ENCODE measurements at regions not wholly inside any gene's neighbourhood (a gene's known extent, or its start where the extent isn't known, plus 50 kb on each side); places are given as distances from the start of the nearest gene placed in this dataset.
"Not testable (repeated sequence)": the region's sequence is repeated elsewhere in the genome, so short reads cannot be mapped to it uniquely, and the experiment has no call there.

DNA sequence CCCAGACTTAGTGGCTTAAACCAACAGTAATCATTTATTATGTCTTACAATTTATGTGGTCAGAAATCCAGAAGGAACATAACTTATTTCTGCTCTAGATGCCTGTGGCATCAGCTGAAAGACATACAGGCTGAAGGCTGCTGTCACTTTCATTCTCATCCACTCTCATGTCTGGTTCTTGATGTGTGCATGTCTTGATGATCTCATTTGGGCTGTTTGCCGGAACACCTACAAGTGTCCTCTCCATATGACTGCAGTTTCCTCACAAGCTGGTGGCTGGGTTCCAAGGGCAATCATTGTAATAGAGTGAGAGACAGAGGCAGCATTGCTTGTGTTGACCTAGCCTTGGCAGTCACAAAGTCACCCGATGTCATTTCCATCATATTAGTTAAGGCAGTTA lies 1375.9 kb upstream of the RAG2 start (continued):
- TF ChIP-seq MYB (IDR thresholded peaks at IDR 0.05; ENCODE audit: borderline replicate concordance, low read depth, low read length): no peak
- no peak for TF ChIP-seq ZNF622 (IDR thresholded peaks at IDR 0.05)
- TF ChIP-seq PML (IDR thresholded peaks at IDR 0.05; ENCODE audit: low read length): no peak
- TF ChIP-seq KDM1A (IDR thresholded peaks at IDR 0.05; ENCODE audit: borderline replicate concordance): no peak

- no peak overlapping the region for H3K9ac ChIP-seq (ENCODE audit: control insufficient read depth, insufficient read depth, low read length)
- in situ Hi-C loops (cut with MboI) (no loop called here), intact Hi-C loops (cut with micrococcal nuclease; ENCODE audit: unreplicated experiment) (no loop called here)
- no peaks in the 10 kb centered on the region for H3K27me3 ChIP-seq (replicated peaks in 1 of 2; ENCODE audit: control insufficient read depth in 2 of 2, insufficient read depth in 2 of 2, low read length in 1 of 2)
- H3K27ac ChIP-seq (ENCODE audit: control insufficient read depth, insufficient read depth): no peak overlapping the region
- ATAC-seq (no peak), DNase-seq (ENCODE audit: low read depth, low spot score) (no peak), FAIRE-seq (no peak)
- BruUV-seq (replicated peaks): no TSS peak
- 0% methylated on average over 2 of the region's 2 CpGs for WGBS (ENCODE audit: insufficient coverage, insufficient replicate concordance, low lambda C conversion rate, missing lambda C conversion rate)
- TF ChIP-seq BCL11A (IDR thresholded peaks at IDR 0.05; ENCODE audit: low read depth, low read length): no peak
- TF ChIP-seq SRF (IDR thresholded peaks at IDR 0.05; ENCODE audit: low read depth in 2 of 2, low read length in 2 of 2): no peak
- TF ChIP-seq MEF2A (IDR thresholded peaks at IDR 0.05; ENCODE audit: insufficient read depth, low read depth, low read length): no peak
- no peak for TF ChIP-seq HDAC2 (IDR thresholded peaks at IDR 0.05)
- no peak for TF ChIP-seq SMC3 (IDR thresholded peaks at IDR 0.05; ENCODE audit: borderline replicate concordance, low read length)
- TF ChIP-seq, protein P1, sequence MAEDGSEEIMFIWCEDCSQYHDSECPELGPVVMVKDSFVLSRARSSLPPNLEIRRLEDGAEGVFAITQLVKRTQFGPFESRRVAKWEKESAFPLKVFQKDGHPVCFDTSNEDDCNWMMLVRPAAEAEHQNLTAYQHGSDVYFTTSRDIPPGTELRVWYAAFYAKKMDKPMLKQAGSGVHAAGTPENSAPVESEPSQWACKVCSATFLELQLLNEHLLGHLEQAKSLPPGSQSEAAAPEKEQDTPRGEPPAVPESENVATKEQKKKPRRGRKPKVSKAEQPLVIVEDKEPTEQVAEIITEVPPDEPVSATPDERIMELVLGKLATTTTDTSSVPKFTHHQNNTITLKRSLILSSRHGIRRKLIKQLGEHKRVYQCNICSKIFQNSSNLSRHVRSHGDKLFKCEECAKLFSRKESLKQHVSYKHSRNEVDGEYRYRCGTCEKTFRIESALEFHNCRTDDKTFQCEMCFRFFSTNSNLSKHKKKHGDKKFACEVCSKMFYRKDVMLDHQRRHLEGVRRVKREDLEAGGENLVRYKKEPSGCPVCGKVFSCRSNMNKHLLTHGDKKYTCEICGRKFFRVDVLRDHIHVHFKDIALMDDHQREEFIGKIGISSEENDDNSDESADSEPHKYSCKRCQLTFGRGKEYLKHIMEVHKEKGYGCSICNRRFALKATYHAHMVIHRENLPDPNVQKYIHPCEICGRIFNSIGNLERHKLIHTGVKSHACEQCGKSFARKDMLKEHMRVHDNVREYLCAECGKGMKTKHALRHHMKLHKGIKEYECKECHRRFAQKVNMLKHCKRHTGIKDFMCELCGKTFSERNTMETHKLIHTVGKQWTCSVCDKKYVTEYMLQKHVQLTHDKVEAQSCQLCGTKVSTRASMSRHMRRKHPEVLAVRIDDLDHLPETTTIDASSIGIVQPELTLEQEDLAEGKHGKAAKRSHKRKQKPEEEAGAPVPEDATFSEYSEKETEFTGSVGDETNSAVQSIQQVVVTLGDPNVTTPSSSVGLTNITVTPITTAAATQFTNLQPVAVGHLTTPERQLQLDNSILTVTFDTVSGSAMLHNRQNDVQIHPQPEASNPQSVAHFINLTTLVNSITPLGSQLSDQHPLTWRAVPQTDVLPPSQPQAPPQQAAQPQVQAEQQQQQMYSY (CRISPR knock-in tag; IDR thresholded peaks at IDR 0.05): no peak
- no peak for TF ChIP-seq NBN (IDR thresholded peaks at IDR 0.05)
- no peaks in the 10 kb centered on the region for H3K36me3 ChIP-seq (ENCODE audit: control insufficient read depth in 2 of 2, insufficient read depth in 2 of 2, low read length in 1 of 2)
- ChIA-PET SMC1A (ENCODE audit: uncharacterized antibody, unreplicated experiment) (interaction anchor here (1.4 kb wide), 1 partner anchor 9 kb away, joined by 3 read pairs; no protein-coding TSS in a partner anchor), POLR2A (no interaction called here), RAD21 (ENCODE audit: unreplicated experiment) (no interaction called here), CTCF (no interaction called here)
- no peaks in the 10 kb centered on the region for H3K4me1 ChIP-seq (ENCODE audit: control insufficient read depth, insufficient read depth, low read length)
- no peak overlapping the region for H3K4me3 ChIP-seq
- no peaks in the 10 kb centered on the region for H3K79me2 ChIP-seq (ENCODE audit: control insufficient read depth, insufficient read depth, low read length)
- no peak overlapping the region for H3K4me2 ChIP-seq (ENCODE audit: control insufficient read depth, insufficient read depth)
- H2AFZ ChIP-seq (ENCODE audit: control insufficient read depth, low read depth, low read length): no peak overlapping the region
- H4K20me1 ChIP-seq (ENCODE audit: control insufficient read depth, insufficient read depth): no peaks in the 10 kb centered on the region
- H3K9me3 ChIP-seq (replicated peaks; ENCODE audit: control insufficient read depth, insufficient read depth, low read length): no peaks in the 10 kb centered on the region
Measured at GRCh38 chr11:37972691-37973090, 1374.7 kb upstream of the RAG2 start.

GRCh38 chr11:37969336-37969735 lies 1371.3 kb upstream of the RAG2 start:
- BruUV-seq (replicated peaks); H2AFZ ChIP-seq (ENCODE audit: control insufficient read depth, low read depth, low read length); RAD21 ChIA-PET (ENCODE audit: unreplicated experiment); H3K36me3 ChIP-seq (ENCODE audit: control insufficient read depth in 2 of 2, insufficient read depth in 2 of 2, low read length in 1 of 2); H3K27ac ChIP-seq (ENCODE audit: control insufficient read depth, insufficient read depth); H4K20me1 ChIP-seq (ENCODE audit: control insufficient read depth, insufficient read depth); H3K9ac ChIP-seq (ENCODE audit: control insufficient read depth, insufficient read depth, low read length); H3K9me3 ChIP-seq (replicated peaks; ENCODE audit: control insufficient read depth, insufficient read depth, low read length); CTCF ChIA-PET; H3K4me2 ChIP-seq (ENCODE audit: control insufficient read depth, insufficient read depth); DNase-seq (ENCODE audit: low read depth, low spot score); FAIRE-seq; POLR2A ChIA-PET; in situ Hi-C loops (cut with MboI); intact Hi-C loops (cut with micrococcal nuclease; ENCODE audit: unreplicated experiment); H3K27me3 ChIP-seq (replicated peaks in 1 of 2; ENCODE audit: control insufficient read depth in 2 of 2, insufficient read depth in 2 of 2, low read length in 1 of 2); H3K79me2 ChIP-seq (ENCODE audit: control insufficient read depth, insufficient read depth, low read length); H3K4me1 ChIP-seq (ENCODE audit: control insufficient read depth, insufficient read depth, low read length); H3K4me3 ChIP-seq; ATAC-seq: not testable (repeated sequence)
- SMC1A ChIA-PET (ENCODE audit: uncharacterized antibody, unreplicated experiment): interaction anchor here (1.3 kb wide), 1 partner anchor 12 kb away, joined by 4 read pairs; no protein-coding TSS in a partner anchor
- 41% methylated on average over 4 of the region's 4 CpGs for WGBS (ENCODE audit: insufficient coverage, insufficient replicate concordance, low lambda C conversion rate, missing lambda C conversion rate)

Data from GM12878 (cell line).